A673 (cell line): ENCODE measurements at regions not wholly inside any gene's neighbourhood (a gene's known extent, or its start where the extent isn't known, plus 50 kb on each side); places are given as distances from the start of the nearest gene placed in this dataset.
A peak's percentile ranks its signal among the peaks of the same experiment; 100 is the strongest.

Experiments used
- BruUV-seq: library from RNA; stranded (reverse); fragments of 400-500 nt; replicated peaks from 2 replicates; lab custom pipeline; 2021; lab: Mats Ljungman, UMichigan
- CTCF ChIA-PET: fragments of 300-600 bp; sonication (Branson Sonifier 250); formaldehyde crosslinking; loops from one replicate; lab custom pipeline; 2022; ENCODE audit warnings: antibody characterized with exemption; lab: Charles Lee
- POLR2A ChIA-PET: fragments of 300-600 bp; sonication (Branson Sonifier 250); formaldehyde crosslinking; loops from one replicate; lab custom pipeline; 2022; ENCODE audit warnings: antibody characterized with exemption; ENCODE audit not compliant: low non-redundant PET; lab: Charles Lee
- DNase-seq: peaks from one replicate; pipeline ENCODE4 v3.0.0-alpha.2; 2015; ENCODE audit warnings: low spot score
- H3K27ac ChIP-seq: fragments of 200-600 bp; sonication (generic); 2 replicates; pipeline ENCODE4 v1.5.1; 2016; ENCODE audit warnings: mixed run types, low read depth, mild to moderate bottlenecking, mixed read lengths, antibody characterized with exemption, low read length; ENCODE audit not compliant: poor library complexity, severe bottlenecking
- H3K27me3 ChIP-seq: fragments of 200-600 bp; sonication (generic); replicated peaks from 2 replicates; pipeline ENCODE4 v1.6.1; 2017; ENCODE audit warnings: mixed run types, low read depth, mild to moderate bottlenecking, mixed read lengths, antibody characterized with exemption, low read length; ENCODE audit not compliant: insufficient read depth, poor library complexity
- H3K36me3 ChIP-seq: fragments of 200-600 bp; sonication (generic); 2 replicates; pipeline ENCODE4 v1.6.1; 2016; ENCODE audit warnings: mixed run types, mild to moderate bottlenecking, mixed read lengths, antibody characterized with exemption, low read length; ENCODE audit not compliant: insufficient read depth, poor library complexity, severe bottlenecking
- H3K4me1 ChIP-seq: fragments of 200-600 bp; sonication (generic); 2 replicates; pipeline ENCODE4 v1.6.1; 2017; ENCODE audit warnings: mixed run types, mild to moderate bottlenecking, mixed read lengths, antibody characterized with exemption, low read length; ENCODE audit not compliant: insufficient read depth, poor library complexity, severe bottlenecking
- H3K4me3 ChIP-seq: fragments of 200-600 bp; sonication (generic); 2 replicates; pipeline ENCODE4 v1.5.1; 2016; ENCODE audit warnings: low read depth, mixed run types, mild to moderate bottlenecking, mixed read lengths, low read length; ENCODE audit not compliant: poor library complexity, severe bottlenecking
- H3K9me3 ChIP-seq: fragments of 200-600 bp; sonication (generic); 2 replicates; pipeline ENCODE4 v1.6.1; 2016; ENCODE audit warnings: mixed run types, low read depth, mild to moderate bottlenecking, mixed read lengths, antibody characterized with exemption, low read length; ENCODE audit not compliant: poor library complexity, severe bottlenecking
- EZH2 ChIP-seq: fragments of 200-600 bp; sonication (generic); IDR thresholded peaks from 2 replicates; pipeline ENCODE4 v1.6.1; 2017; ENCODE audit warnings: borderline replicate concordance, low read depth, mild to moderate bottlenecking, mixed read lengths, antibody characterized with exemption, low read length; ENCODE audit not compliant: poor library complexity, severe bottlenecking
- intact Hi-C: fragments of 100-400 bp; cut with micrococcal nuclease; formaldehyde crosslinking; loops from one replicate; pipeline ENCODE4 v1.10.0; 2022; ENCODE audit not compliant: unreplicated experiment
- TF ChIP-seq, protein P1 (sequence below): fragments of 300-800, 200-600 bp; sonication (generic); conservative IDR thresholded peaks from 2 replicates; pipeline ENCODE4 v1.5.1; 2017; ENCODE audit warnings: low read depth, mild to moderate bottlenecking, antibody characterized with exemption, low read length, moderate library complexity, mixed read lengths

DNA sequence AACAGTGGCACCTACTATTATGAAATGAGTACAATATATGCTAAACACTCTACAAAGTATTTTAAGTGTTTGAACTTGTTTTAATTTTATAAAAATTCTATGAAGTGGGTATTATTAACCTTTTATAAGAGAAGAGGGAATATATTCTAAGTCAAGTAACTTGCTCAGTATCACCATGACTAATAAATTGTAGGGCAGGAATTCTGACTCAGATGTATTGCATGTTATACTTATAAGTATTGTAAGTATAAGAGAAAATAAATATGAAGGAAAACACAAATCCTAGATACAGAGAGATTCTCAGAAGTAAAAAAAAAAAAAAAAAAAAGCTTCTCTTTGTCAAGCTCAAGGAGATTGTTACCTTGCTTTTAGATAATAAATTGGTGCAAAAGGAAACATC lies 893.2 kb downstream of the SLC16A7 start:
- TF ChIP-seq EZH2: no peak
- TF ChIP-seq, protein P1, sequence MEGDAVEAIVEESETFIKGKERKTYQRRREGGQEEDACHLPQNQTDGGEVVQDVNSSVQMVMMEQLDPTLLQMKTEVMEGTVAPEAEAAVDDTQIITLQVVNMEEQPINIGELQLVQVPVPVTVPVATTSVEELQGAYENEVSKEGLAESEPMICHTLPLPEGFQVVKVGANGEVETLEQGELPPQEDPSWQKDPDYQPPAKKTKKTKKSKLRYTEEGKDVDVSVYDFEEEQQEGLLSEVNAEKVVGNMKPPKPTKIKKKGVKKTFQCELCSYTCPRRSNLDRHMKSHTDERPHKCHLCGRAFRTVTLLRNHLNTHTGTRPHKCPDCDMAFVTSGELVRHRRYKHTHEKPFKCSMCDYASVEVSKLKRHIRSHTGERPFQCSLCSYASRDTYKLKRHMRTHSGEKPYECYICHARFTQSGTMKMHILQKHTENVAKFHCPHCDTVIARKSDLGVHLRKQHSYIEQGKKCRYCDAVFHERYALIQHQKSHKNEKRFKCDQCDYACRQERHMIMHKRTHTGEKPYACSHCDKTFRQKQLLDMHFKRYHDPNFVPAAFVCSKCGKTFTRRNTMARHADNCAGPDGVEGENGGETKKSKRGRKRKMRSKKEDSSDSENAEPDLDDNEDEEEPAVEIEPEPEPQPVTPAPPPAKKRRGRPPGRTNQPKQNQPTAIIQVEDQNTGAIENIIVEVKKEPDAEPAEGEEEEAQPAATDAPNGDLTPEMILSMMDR: no peak
- ChIA-PET POLR2A (no interaction called here), CTCF (interaction anchor here (0.6 kb wide), 1 partner anchor 625 kb away, joined by 4 read pairs; no protein-coding TSS in a partner anchor)
- Histone ChIP-seq H3K27ac (no peak overlapping the region), H3K9me3 (no peaks in the 10 kb centered on the region), H3K36me3 (no peaks in the 10 kb centered on the region), H3K4me3 (no peak overlapping the region), H3K27me3 (no peaks in the 10 kb centered on the region), H3K4me1 (no peaks in the 10 kb centered on the region)
- DNase-seq: no peak
- intact Hi-C loops: loop anchor here (10.0 kb wide), 1 partner anchor 384 kb away; no protein-coding TSS in a partner anchor
- no TSS peak for BruUV-seq

DNA sequence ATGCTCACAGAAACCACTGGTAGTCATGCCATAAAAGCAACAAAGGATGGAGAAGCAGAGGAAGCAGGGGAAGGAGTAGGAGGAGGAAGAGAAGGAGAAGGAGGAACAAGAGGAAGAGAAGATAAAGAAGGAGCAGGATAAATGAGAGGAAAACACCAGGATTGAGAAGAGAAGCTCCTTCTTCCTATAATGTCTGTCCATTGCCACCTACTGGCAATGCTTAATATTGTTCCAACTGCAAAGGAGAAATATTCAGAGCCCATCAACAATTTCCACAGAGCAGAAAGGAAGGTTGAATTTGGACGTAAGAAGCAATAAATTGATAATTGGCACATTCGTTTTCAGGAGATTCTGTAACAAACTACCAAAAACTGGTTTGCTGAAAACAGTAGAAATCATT lies 898.4 kb downstream of the SLC16A7 start:
- intact Hi-C loops: no loop called here
- H3K4me1 ChIP-seq: no peaks in the 10 kb centered on the region

DNA sequence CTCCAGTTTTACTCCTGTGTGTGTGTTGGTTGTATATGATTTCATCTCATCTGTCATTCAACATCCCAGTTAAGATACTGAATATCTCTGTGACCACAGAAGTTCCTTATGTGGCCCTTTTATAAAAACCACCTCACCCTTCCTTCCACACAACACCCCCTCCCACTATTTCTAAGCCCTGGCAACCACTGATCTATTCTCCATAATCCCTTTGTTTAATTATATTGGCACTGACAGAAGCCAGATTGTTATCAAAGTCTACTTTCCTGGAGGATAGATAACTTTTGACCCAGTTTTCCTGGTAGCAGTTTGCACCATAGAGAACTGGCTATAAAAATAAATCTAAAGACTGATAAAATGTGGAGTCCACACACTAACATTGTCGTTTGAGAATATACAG lies 902.8 kb downstream of the SLC16A7 start:
- Histone ChIP-seq H3K4me1 (no peaks in the 10 kb centered on the region), H3K4me3 (no peak overlapping the region), H3K27ac (no peak overlapping the region), H3K27me3 (no peaks in the 10 kb centered on the region), H3K9me3 (no peaks in the 10 kb centered on the region), H3K36me3 (no peaks in the 10 kb centered on the region)
- intact Hi-C loops: no loop called here
- no TSS peak for BruUV-seq
- ChIA-PET CTCF (no interaction called here), POLR2A (no interaction called here)
- no peak for TF ChIP-seq EZH2
- TF ChIP-seq, protein P1: no peak
- DNase-seq: no peak

More for the DNA sequence above, 898.4 kb downstream of the SLC16A7 start:
- no peak for TF ChIP-seq EZH2
- TF ChIP-seq, protein P1: peak; percentile 60
- Histone ChIP-seq H3K9me3 (no peaks in the 10 kb centered on the region), H3K4me3 (no peak overlapping the region), H3K27ac (no peak overlapping the region), H3K36me3 (no peaks in the 10 kb centered on the region), H3K27me3 (no peaks in the 10 kb centered on the region)
- ChIA-PET POLR2A (no interaction called here), CTCF (interaction anchor here (1.0 kb wide), 2 partner anchors 237 to 659 kb away, joined by 3 to 4 read pairs; no protein-coding TSS in a partner anchor)
- DNase-seq: peak; percentile 39
- no TSS peak for BruUV-seq
